PC-3 (cell line): ENCODE measurements at regions not wholly inside any gene's neighbourhood (a gene's known extent, or its start where the extent isn't known, plus 50 kb on each side); places are given as distances from the start of the nearest gene placed in this dataset.
"Not testable (repeated sequence)": the region's sequence is repeated elsewhere in the genome, so short reads cannot be mapped to it uniquely, and the experiment has no call there.

Experiments used
- ATAC-seq: fragments of 200-7000 bp; cut with Tn5 transposase; 2 replicates; pipeline ENCODE4 v1.9.1; 2020; ENCODE audit warnings: mild to moderate bottlenecking, moderate library complexity
- BruUV-seq: library from RNA; stranded (reverse); fragments of 400-500 nt; replicated peaks from 2 replicates; lab custom pipeline; 2021; lab: Mats Ljungman, UMichigan
- CTCF ChIA-PET: fragments of 300-600 bp; sonication (Branson Sonifier 250); formaldehyde crosslinking; loops from one replicate; lab custom pipeline; 2022; ENCODE audit warnings: antibody characterized with exemption; lab: Charles Lee
- POLR2A ChIA-PET: fragments of 300-600 bp; sonication (Branson Sonifier 250); formaldehyde crosslinking; loops from one replicate; lab custom pipeline; 2022; ENCODE audit warnings: antibody characterized with exemption; ENCODE audit not compliant: unreplicated experiment; lab: Charles Lee
- DNase-seq: peaks from one replicate; pipeline ENCODE4 v3.0.0-alpha.2; 2015
- H2AFZ ChIP-seq: fragments of 300-600 bp; sonication (generic); 2 replicates; pipeline ENCODE4 v1.6.0; 2016; ENCODE audit warnings: antibody characterized with exemption, low read length
- H3F3A ChIP-seq: fragments of 300-600 bp; sonication (generic); one replicate; pipeline ENCODE4 v1.6.0; 2017; ENCODE audit warnings: antibody characterized with exemption, low read length, control low read depth, mild to moderate bottlenecking; ENCODE audit not compliant: unreplicated experiment
- H3K27ac ChIP-seq: fragments of 300-600 bp; sonication (generic); 2 replicates; pipeline ENCODE4 v1.5.1; 2016; ENCODE audit warnings: mild to moderate bottlenecking, low read length
- H3K27me3 ChIP-seq: fragments of 300-600 bp; sonication (generic); 2 replicates; pipeline ENCODE4 v1.6.1; 2016; ENCODE audit warnings: low read length, mixed read lengths
- H3K36me3 ChIP-seq: fragments of 300-600 bp; sonication (generic); 2 replicates; pipeline ENCODE4 v1.6.1; 2016; ENCODE audit warnings: low read depth, mixed run types, low read length, mixed read lengths
- H3K4me1 ChIP-seq: fragments of 300-600 bp; sonication (generic); 2 replicates; pipeline ENCODE4 v1.5.1; 2016; ENCODE audit warnings: low read length; ENCODE audit not compliant: insufficient read depth
- H3K4me2 ChIP-seq: fragments of 300-600 bp; sonication (generic); 2 replicates; pipeline ENCODE4 v1.6.0; 2016; ENCODE audit warnings: low read length
- H3K4me3 ChIP-seq: fragments of 300-600 bp; sonication (generic); 2 replicates; pipeline ENCODE4 v1.5.1; 2016; ENCODE audit warnings: mild to moderate bottlenecking, low read length, mixed read lengths
- H3K79me2 ChIP-seq: fragments of 300-600 bp; sonication (generic); 2 replicates; pipeline ENCODE4 v1.6.1; 2017; ENCODE audit warnings: low read length, mixed read lengths
- H3K9ac ChIP-seq: fragments of 300-600 bp; sonication (generic); 2 replicates; pipeline ENCODE4 v1.6.0; 2016; ENCODE audit warnings: mild to moderate bottlenecking, low read length
- H3K9me2 ChIP-seq: fragments of 300-600 bp; sonication (generic); replicated peaks from 2 replicates; pipeline ENCODE4 v1.6.1; 2016; ENCODE audit warnings: mixed run types, low read length, mixed read lengths
- H3K9me3 ChIP-seq: fragments of 300-600 bp; sonication (generic); 2 replicates; pipeline ENCODE4 v1.6.1; 2016; ENCODE audit warnings: low read length, mixed read lengths
- H4K20me1 ChIP-seq: fragments of 300-600 bp; sonication (generic); 2 replicates; pipeline ENCODE4 v1.6.1; 2016; ENCODE audit warnings: low read length, mixed read lengths
- CTCF ChIP-seq: fragments of 300-600 bp; sonication (generic); conservative IDR thresholded peaks from 2 replicates; pipeline ENCODE4 v1.5.1; 2017; ENCODE audit warnings: antibody characterized with exemption, low read depth, mild to moderate bottlenecking, low read length
- EZH2 ChIP-seq: fragments of 300-600 bp; sonication (generic); IDR thresholded peaks from one replicate; pipeline ENCODE4 v1.6.1; 2017; ENCODE audit warnings: antibody characterized with exemption, mild to moderate bottlenecking, low read length; ENCODE audit not compliant: unreplicated experiment
- EZH2phosphoT487 ChIP-seq: fragments of 300-600 bp; sonication (generic); IDR thresholded peaks from 2 replicates; pipeline ENCODE4 v1.6.1; 2018; ENCODE audit warnings: mild to moderate bottlenecking, antibody characterized with exemption, low read length, borderline replicate concordance
- intact Hi-C: fragments of 100-400 bp; cut with micrococcal nuclease; formaldehyde crosslinking; loops from 2 replicates; pipeline ENCODE4 v1.9.0; 2023

- Histone ChIP-seq H3K9ac (no peak overlapping the region), H3K27me3 (no peaks in the 10 kb centered on the region), H3K79me2 (no peaks in the 10 kb centered on the region), H4K20me1 (no peaks in the 10 kb centered on the region), H2AFZ (no peak overlapping the region), H3K4me1 (no peaks in the 10 kb centered on the region), H3K9me3 (no peaks in the 10 kb centered on the region), H3K4me2 (no peak overlapping the region), H3K4me3 (no peak overlapping the region), H3F3A (no peaks in the 10 kb centered on the region), H3K27ac (no peak overlapping the region), H3K9me2 (no peaks in the 10 kb centered on the region), H3K36me3 (no peaks in the 10 kb centered on the region)
- no TSS peak for BruUV-seq
- ATAC-seq (peak; percentile 29; the same call in 1 of the 2 replicates), DNase-seq (no peak)
- intact Hi-C loops, result no loop called here
- ChIA-PET CTCF (no interaction called here), POLR2A (no interaction called here)
- TF ChIP-seq CTCF (no peak), EZH2 (no peak), EZH2phosphoT487 (no peak)
Measured at GRCh38 chr4:29336861-29337260, 1383.3 kb upstream of the PCDH7 start.

- no peak for TF ChIP-seq EZH2
- TF ChIP-seq EZH2phosphoT487, result no peak
- no peak for TF ChIP-seq CTCF
- no TSS peak for BruUV-seq
- POLR2A ChIA-PET, result no interaction called here
- Histone ChIP-seq H3K9me2 (no peaks in the 10 kb centered on the region), H3K9me3 (no peaks in the 10 kb centered on the region), H3K79me2 (no peaks in the 10 kb centered on the region), H3F3A (no peaks in the 10 kb centered on the region), H4K20me1 (no peaks in the 10 kb centered on the region), H3K4me3 (no peak overlapping the region), H3K4me1 (no peaks in the 10 kb centered on the region), H3K9ac (no peak overlapping the region), H2AFZ (no peak overlapping the region), H3K27ac (no peak overlapping the region), H3K27me3 (no peaks in the 10 kb centered on the region), H3K36me3 (no peaks in the 10 kb centered on the region), H3K4me2 (no peak overlapping the region)
- DNase-seq (no peak), ATAC-seq (no peak)
- CTCF ChIA-PET, result no interaction called here
- intact Hi-C loops, result no loop called here
Measured at GRCh38 chr4:29372971-29373370, 1347.2 kb upstream of the PCDH7 start.

DNA sequence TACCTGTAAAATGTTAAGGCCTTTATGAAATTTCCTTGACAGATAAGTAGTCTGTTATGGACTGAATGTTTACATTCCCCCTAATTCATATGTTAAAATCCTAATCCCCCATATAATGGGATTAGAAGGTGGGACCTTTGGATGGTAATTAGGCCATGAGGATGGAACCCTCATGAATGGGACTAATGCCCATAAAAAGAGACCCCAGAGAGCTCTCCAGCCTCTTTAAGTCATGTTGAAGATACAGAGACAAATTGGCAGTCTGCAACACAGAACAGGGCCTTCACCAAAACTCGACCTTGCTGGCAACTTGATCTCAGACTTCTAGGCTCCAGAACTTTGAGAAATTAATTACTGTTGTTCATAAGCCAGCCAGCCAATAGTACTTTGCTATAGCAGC lies 1344.5 kb upstream of the PCDH7 start:
- BruUV-seq, result no TSS peak
- Histone ChIP-seq H3K27ac (no peak overlapping the region), H3K27me3 (no peaks in the 10 kb centered on the region), H3K4me3 (no peak overlapping the region), H3K9me2 (no peaks in the 10 kb centered on the region), H3F3A (no peaks in the 10 kb centered on the region), H4K20me1 (no peaks in the 10 kb centered on the region), H3K4me1 (no peaks in the 10 kb centered on the region), H3K36me3 (no peaks in the 10 kb centered on the region), H3K4me2 (no peak overlapping the region), H3K9me3 (no peaks in the 10 kb centered on the region), H2AFZ (no peak overlapping the region), H3K79me2 (no peaks in the 10 kb centered on the region), H3K9ac (no peak overlapping the region)
- DNase-seq, result no peak
- ChIA-PET POLR2A (no interaction called here), CTCF (no interaction called here)
- no peak for TF ChIP-seq CTCF
- no peak for TF ChIP-seq EZH2phosphoT487
- no peak for TF ChIP-seq EZH2
- ATAC-seq, result no peak
- intact Hi-C loops, result no loop called here

- ATAC-seq, H3K27me3 ChIP-seq, intact Hi-C loops, H3K4me3 ChIP-seq, H3K27ac ChIP-seq, H3K36me3 ChIP-seq, H3K9me2 ChIP-seq, H3F3A ChIP-seq, H3K9me3 ChIP-seq, H4K20me1 ChIP-seq, H3K4me2 ChIP-seq, BruUV-seq, H3K4me1 ChIP-seq, DNase-seq, H2AFZ ChIP-seq, POLR2A ChIA-PET, CTCF ChIA-PET, H3K79me2 ChIP-seq, H3K9ac ChIP-seq: not testable (repeated sequence)
Measured at GRCh38 chr4:29378237-29378636, 1341.9 kb upstream of the PCDH7 start.
